ENCODE measurements at regions not wholly inside any gene's neighbourhood (a gene's known extent, or its start where the extent isn't known, plus 50 kb on each side); places are given as distances from the start of the nearest gene placed in this dataset.

DNA sequence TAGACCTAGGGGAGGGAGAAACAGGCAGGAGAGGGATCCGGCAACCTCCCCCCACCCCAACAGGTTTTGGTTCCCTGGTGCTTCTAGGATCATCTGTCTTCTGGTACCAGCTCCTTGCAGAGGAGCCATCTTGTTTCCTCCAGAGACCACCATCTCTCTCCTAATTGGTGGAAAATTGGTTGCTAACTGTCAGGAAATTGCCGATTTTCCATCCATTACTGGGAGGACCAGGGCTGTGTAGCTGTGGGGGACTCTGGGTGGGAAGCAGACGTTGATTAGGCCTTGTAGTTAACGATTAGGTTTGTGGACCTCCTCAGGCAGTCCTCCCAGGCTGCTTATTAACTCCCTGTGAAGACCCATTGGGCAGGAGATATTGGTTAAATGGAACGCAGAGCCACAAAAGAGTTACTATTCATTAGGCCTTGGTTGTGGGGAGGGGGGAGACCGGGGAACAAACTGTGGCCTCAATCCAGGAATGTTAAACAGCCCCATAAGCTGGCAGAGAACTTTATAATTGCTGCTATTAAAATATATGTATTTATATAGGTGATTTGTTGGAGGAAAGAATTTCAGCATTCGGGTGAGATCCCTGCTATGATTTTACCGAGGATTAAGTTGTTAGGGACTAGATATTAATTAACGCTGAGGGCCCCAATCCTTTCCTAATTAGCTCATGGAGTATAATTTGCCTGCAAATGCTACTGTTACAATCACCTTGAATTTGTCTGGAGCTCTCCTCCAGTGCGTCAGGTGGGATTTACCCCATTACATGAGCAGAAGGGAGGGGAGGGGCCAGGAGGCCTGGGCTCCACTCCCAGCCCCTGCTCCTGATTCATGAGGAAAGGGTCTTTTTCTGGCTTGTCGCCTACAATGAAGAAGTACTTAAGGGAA, 61.2 kb upstream of the TRABD2B start:
- H3K27ac ChIP-seq (ENCODE audit: insufficient read depth, low read length) = no peak overlapping the region
- H4K91ac ChIP-seq (ENCODE audit: insufficient read depth, low read depth, low read length) = no peak overlapping the region
- H3K14ac ChIP-seq (replicated peaks; ENCODE audit: low read depth, low read length) = no peak overlapping the region
- no peaks in the 10 kb centered on the region for H4K20me1 ChIP-seq (ENCODE audit: insufficient read depth, low read length)
- no peak overlapping the region for H2BK120ac ChIP-seq (ENCODE audit: low read depth, low read length)
- H3K4me1 ChIP-seq (ENCODE audit: control insufficient read depth, insufficient read depth, low read length) = no peaks in the 10 kb centered on the region
- H3K9me3 ChIP-seq (ENCODE audit: control insufficient read depth, insufficient read depth, low read length) = no peaks in the 10 kb centered on the region
- no peaks in the 10 kb centered on the region for H3K27me3 ChIP-seq (ENCODE audit: control insufficient read depth, insufficient read depth, low read length)
- no peak overlapping the region for H3K4me3 ChIP-seq (ENCODE audit: insufficient read depth, low read depth, low read length)
- ATAC-seq (ENCODE audit: low read depth) (no peak), DNase-seq (no peak)
- no peaks in the 10 kb centered on the region for H3K79me1 ChIP-seq (ENCODE audit: low read depth in 1 of 2, low read length in 2 of 2)
- no peaks in the 10 kb centered on the region for H3K36me3 ChIP-seq (ENCODE audit: control insufficient read depth, insufficient read depth, low read length)
- dilution Hi-C loops (cut with HindIII; ENCODE audit: low sequenced_read_pairs, unreplicated experiment) (no loop called here), in situ Hi-C loops (cut with MboI; ENCODE audit: low sequenced_read_pairs) (no loop called here), intact Hi-C loops (cut with micrococcal nuclease) (no loop called here)
- H3K9ac ChIP-seq (ENCODE audit: low read depth, low read length) = no peak overlapping the region
- CTCF ChIA-PET = no interaction called here
- no peak overlapping the region for H2BK5ac ChIP-seq (ENCODE audit: low read depth, low read length, poor library complexity, severe bottlenecking)
- no peak overlapping the region for H3K56ac ChIP-seq (ENCODE audit: extremely low read depth, insufficient read depth, low read length)
- H2BK15ac ChIP-seq (ENCODE audit: low read depth, low read length) = no peak overlapping the region
- no TSS peak for BruUV-seq (replicated peaks)
- H3K9me1 ChIP-seq (ENCODE audit: insufficient read depth, low read length) = no peaks in the 10 kb centered on the region
- no peak overlapping the region for H2AK5ac ChIP-seq (ENCODE audit: low read depth, low read length)
- no peak overlapping the region for H4K8ac ChIP-seq (ENCODE audit: low read depth in 2 of 2, low read length in 2 of 2)
- TF ChIP-seq RFX5 (IDR thresholded peaks at IDR 0.05; ENCODE audit: low read depth, low read length) (no peak), CEBPB (IDR thresholded peaks at IDR 0.05; ENCODE audit: low read depth, low read length) (no peak), MXI1 (IDR thresholded peaks at IDR 0.05; ENCODE audit: borderline replicate concordance, low read depth, low read length) (no peak), MAFK (IDR thresholded peaks at IDR 0.05; ENCODE audit: low read depth, low read length) (no peak), BHLHE40 (IDR thresholded peaks at IDR 0.05; ENCODE audit: low read depth, low read length) (no peak), NFE2L2 (IDR thresholded peaks at IDR 0.05; ENCODE audit: low read depth, low read length) (no peak), CHD1 (IDR thresholded peaks at IDR 0.05; ENCODE audit: low read depth, low read length) (no peak), SMC3 (IDR thresholded peaks at IDR 0.05; ENCODE audit: low read depth, low read length) (no peak), RAD21 (IDR thresholded peaks at IDR 0.05; ENCODE audit: low read length) (no peak), MAZ (IDR thresholded peaks at IDR 0.05; ENCODE audit: borderline replicate concordance, low read depth, low read length) (no peak), RCOR1 (IDR thresholded peaks at IDR 0.05; ENCODE audit: insufficient replicate concordance, low read length) (no peak), POLR2A (IDR thresholded peaks at IDR 0.05; ENCODE audit: low read depth, low read length) (no peak), FOS (IDR thresholded peaks at IDR 0.05; ENCODE audit: low read depth, low read length) (no peak)
- TF ChIP-seq, protein P1, sequence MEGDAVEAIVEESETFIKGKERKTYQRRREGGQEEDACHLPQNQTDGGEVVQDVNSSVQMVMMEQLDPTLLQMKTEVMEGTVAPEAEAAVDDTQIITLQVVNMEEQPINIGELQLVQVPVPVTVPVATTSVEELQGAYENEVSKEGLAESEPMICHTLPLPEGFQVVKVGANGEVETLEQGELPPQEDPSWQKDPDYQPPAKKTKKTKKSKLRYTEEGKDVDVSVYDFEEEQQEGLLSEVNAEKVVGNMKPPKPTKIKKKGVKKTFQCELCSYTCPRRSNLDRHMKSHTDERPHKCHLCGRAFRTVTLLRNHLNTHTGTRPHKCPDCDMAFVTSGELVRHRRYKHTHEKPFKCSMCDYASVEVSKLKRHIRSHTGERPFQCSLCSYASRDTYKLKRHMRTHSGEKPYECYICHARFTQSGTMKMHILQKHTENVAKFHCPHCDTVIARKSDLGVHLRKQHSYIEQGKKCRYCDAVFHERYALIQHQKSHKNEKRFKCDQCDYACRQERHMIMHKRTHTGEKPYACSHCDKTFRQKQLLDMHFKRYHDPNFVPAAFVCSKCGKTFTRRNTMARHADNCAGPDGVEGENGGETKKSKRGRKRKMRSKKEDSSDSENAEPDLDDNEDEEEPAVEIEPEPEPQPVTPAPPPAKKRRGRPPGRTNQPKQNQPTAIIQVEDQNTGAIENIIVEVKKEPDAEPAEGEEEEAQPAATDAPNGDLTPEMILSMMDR (conservative IDR thresholded peaks at IDR 0.05; ENCODE audit: low read depth, low read length) = no peak
- TF ChIP-seq, protein P2, sequence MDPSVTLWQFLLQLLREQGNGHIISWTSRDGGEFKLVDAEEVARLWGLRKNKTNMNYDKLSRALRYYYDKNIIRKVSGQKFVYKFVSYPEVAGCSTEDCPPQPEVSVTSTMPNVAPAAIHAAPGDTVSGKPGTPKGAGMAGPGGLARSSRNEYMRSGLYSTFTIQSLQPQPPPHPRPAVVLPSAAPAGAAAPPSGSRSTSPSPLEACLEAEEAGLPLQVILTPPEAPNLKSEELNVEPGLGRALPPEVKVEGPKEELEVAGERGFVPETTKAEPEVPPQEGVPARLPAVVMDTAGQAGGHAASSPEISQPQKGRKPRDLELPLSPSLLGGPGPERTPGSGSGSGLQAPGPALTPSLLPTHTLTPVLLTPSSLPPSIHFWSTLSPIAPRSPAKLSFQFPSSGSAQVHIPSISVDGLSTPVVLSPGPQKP (IDR thresholded peaks at IDR 0.05; ENCODE audit: borderline replicate concordance, low read depth, low read length) = no peak
- TF ChIP-seq, protein P3, sequence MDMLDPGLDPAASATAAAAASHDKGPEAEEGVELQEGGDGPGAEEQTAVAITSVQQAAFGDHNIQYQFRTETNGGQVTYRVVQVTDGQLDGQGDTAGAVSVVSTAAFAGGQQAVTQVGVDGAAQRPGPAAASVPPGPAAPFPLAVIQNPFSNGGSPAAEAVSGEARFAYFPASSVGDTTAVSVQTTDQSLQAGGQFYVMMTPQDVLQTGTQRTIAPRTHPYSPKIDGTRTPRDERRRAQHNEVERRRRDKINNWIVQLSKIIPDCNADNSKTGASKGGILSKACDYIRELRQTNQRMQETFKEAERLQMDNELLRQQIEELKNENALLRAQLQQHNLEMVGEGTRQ (IDR thresholded peaks at IDR 0.05; ENCODE audit: low read depth, low read length) = no peak
- H4K5ac ChIP-seq (ENCODE audit: low read depth, low read length) = no peak overlapping the region
- no peak overlapping the region for H2AFZ ChIP-seq (replicated peaks; ENCODE audit: low read length, poor library complexity)
- H3K23ac ChIP-seq (ENCODE audit: low read depth, low read length) = no peak overlapping the region
- no peak overlapping the region for H2AK9ac ChIP-seq (replicated peaks; ENCODE audit: low read depth, low read length, poor library complexity)
- no CpG with 5 or more reads among the region's 11 CpGs for WGBS, 2 experiments (ENCODE audit: extremely low coverage in 2 of 2, insufficient read length in 1 of 2)
- no peak overlapping the region for H2BK20ac ChIP-seq (ENCODE audit: low read depth, low read length)
- POLR2A ChIA-PET (ENCODE audit: unreplicated experiment) = no interaction called here
- H3K4ac ChIP-seq (ENCODE audit: low read depth, low read length) = no peak overlapping the region
- no peak overlapping the region for H3K4me2 ChIP-seq (ENCODE audit: low read depth, low read length)
- no peak overlapping the region for H3K18ac ChIP-seq (ENCODE audit: low read depth, low read length)

Data from IMR-90 (cell line).